ENCODE measurements at regions not wholly inside any gene's neighbourhood (a gene's known extent, or its start where the extent isn't known, plus 50 kb on each side); places are given as distances from the start of the nearest gene placed in this dataset.

DNA sequence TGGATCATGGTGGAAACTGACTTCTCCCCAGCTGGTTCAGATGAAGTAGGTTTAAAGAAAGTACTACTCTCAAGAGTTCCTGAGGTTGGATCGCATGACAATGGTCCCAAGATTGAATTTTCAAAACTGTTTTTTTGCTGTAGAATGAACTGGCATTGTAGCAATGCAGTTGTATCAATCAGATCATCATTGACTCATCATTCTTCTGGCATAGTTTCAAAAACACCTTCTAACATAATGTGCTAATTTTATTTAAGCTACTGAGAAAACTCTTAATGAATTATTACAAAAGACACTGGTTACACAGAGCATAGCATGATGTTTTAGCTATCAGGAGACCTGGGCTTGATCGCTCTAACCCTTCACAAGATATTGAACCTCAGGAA lies 384.5 kb upstream of the DCN start:
- no peaks in the 10 kb centered on the region for H3F3A ChIP-seq (ENCODE audit: insufficient read depth, low read length)
- H3K79me2 ChIP-seq (ENCODE audit: insufficient read depth, low read length) = no peaks in the 10 kb centered on the region
- no peak for TF ChIP-seq EZH2 (IDR thresholded peaks at IDR 0.05; ENCODE audit: borderline replicate concordance, low read length)
- TF ChIP-seq, protein P1, sequence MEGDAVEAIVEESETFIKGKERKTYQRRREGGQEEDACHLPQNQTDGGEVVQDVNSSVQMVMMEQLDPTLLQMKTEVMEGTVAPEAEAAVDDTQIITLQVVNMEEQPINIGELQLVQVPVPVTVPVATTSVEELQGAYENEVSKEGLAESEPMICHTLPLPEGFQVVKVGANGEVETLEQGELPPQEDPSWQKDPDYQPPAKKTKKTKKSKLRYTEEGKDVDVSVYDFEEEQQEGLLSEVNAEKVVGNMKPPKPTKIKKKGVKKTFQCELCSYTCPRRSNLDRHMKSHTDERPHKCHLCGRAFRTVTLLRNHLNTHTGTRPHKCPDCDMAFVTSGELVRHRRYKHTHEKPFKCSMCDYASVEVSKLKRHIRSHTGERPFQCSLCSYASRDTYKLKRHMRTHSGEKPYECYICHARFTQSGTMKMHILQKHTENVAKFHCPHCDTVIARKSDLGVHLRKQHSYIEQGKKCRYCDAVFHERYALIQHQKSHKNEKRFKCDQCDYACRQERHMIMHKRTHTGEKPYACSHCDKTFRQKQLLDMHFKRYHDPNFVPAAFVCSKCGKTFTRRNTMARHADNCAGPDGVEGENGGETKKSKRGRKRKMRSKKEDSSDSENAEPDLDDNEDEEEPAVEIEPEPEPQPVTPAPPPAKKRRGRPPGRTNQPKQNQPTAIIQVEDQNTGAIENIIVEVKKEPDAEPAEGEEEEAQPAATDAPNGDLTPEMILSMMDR (IDR thresholded peaks at IDR 0.05; ENCODE audit: low read length) = no peak
- no peak overlapping the region for H3K4me3 ChIP-seq (ENCODE audit: low read depth, low read length, poor library complexity, severe bottlenecking)
- no peaks in the 10 kb centered on the region for H3K9me2 ChIP-seq (ENCODE audit: low read depth, low read length)
- no peaks in the 10 kb centered on the region for H3K27me3 ChIP-seq (ENCODE audit: insufficient read depth, low read length)
- no peak overlapping the region for H3K4me2 ChIP-seq (ENCODE audit: low read length)
- H3K36me3 ChIP-seq (ENCODE audit: insufficient read depth, low read length) = no peaks in the 10 kb centered on the region
- no peak overlapping the region for H3K9ac ChIP-seq (ENCODE audit: low read length)
- no peak overlapping the region for H3K27ac ChIP-seq (ENCODE audit: low read depth, low read length, poor library complexity, severe bottlenecking)
- H4K20me1 ChIP-seq (ENCODE audit: insufficient read depth, low read length) = no peaks in the 10 kb centered on the region
- H3K4me1 ChIP-seq (ENCODE audit: insufficient read depth, low read length, severe bottlenecking) = no peaks in the 10 kb centered on the region
- no peak overlapping the region for H2AFZ ChIP-seq (ENCODE audit: low read length)
- no peaks in the 10 kb centered on the region for H3K9me3 ChIP-seq (ENCODE audit: low read length)

DNA sequence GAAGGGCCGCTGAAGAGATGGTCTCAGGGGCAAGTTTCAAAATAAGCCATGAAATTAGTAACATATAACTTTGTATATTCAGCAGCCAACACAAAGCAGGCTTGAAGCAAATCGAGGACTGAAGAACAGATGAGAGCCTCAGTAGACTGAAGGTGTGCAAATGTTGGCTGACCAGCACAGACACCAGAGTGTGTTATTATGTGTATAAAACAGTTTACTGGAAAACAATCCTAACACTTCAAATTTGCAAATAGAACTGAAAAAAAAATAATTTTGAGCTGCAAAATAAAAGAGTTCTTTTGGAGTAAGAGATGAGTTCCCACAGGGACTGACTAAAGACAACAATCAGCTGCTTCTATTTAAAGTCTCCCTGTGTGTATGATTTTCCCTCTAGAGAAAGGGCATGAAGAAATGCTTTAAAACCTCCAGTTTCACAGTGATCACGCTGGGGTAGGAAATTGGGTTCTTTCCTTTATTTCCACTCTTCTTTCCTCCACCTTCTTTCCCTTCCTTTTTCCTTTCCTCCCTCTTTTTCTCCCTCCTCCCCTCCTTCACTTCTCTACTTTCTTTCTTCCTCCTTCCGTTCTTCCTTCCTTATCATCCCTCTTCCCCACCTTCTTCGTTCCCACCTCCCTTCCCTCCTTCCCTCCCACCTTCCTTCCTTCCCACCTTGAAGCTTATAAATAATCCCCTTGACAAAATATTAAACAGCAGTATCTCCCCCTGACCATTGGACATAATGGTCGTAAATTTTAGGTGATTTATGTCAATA lies 383.9 kb upstream of the DCN start:
- Histone ChIP-seq H3K4me3 (ENCODE audit: low read depth, low read length, poor library complexity, severe bottlenecking) (no peak overlapping the region), H3K36me3 (ENCODE audit: insufficient read depth, low read length) (no peaks in the 10 kb centered on the region), H3K9me2 (ENCODE audit: low read depth, low read length) (no peaks in the 10 kb centered on the region)

DNA sequence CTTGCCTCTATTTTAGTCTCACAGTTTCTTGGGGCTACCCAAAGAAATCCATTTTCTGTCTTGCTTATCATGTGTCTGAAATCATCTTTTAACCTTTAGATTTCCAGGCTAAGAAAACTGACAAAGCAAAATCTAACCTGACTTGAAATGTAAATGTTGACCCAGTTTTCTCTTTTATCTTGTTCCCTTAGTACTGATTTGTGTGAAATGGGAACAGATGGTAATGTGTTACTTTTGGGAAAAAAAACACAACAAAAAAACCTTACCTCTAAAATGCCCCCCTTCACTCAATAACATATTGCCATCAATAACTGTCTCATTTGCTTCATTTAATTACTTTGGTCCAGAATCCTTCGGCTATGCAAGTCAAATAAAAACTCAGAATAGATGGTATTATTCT lies 383.2 kb upstream of the DCN start:
- no peaks in the 10 kb centered on the region for H3F3A ChIP-seq (ENCODE audit: insufficient read depth, low read length)
- no peaks in the 10 kb centered on the region for H3K9me2 ChIP-seq (ENCODE audit: low read depth, low read length)
- H3K4me1 ChIP-seq (ENCODE audit: insufficient read depth, low read length, severe bottlenecking) = no peaks in the 10 kb centered on the region
- H3K9me3 ChIP-seq (ENCODE audit: low read length) = no peaks in the 10 kb centered on the region
- no peaks in the 10 kb centered on the region for H3K36me3 ChIP-seq (ENCODE audit: insufficient read depth, low read length)
- H3K4me2 ChIP-seq (ENCODE audit: low read length) = no peak overlapping the region
- H3K79me2 ChIP-seq (ENCODE audit: insufficient read depth, low read length) = no peaks in the 10 kb centered on the region
- no peak for TF ChIP-seq EZH2 (IDR thresholded peaks at IDR 0.05; ENCODE audit: borderline replicate concordance, low read length)
- TF ChIP-seq, protein P1 (IDR thresholded peaks at IDR 0.05; ENCODE audit: low read length) = no peak
- no peak overlapping the region for H3K27ac ChIP-seq (ENCODE audit: low read depth, low read length, poor library complexity, severe bottlenecking)
- no peaks in the 10 kb centered on the region for H3K27me3 ChIP-seq (ENCODE audit: insufficient read depth, low read length)
- H3K9ac ChIP-seq (ENCODE audit: low read length) = no peak overlapping the region
- H2AFZ ChIP-seq (ENCODE audit: low read length) = no peak overlapping the region
- no peaks in the 10 kb centered on the region for H4K20me1 ChIP-seq (ENCODE audit: insufficient read depth, low read length)
- no peak overlapping the region for H3K4me3 ChIP-seq (ENCODE audit: low read depth, low read length, poor library complexity, severe bottlenecking)

More for the DNA sequence above, 383.9 kb upstream of the DCN start:
- no peaks in the 10 kb centered on the region for H3K4me1 ChIP-seq (ENCODE audit: insufficient read depth, low read length, severe bottlenecking)
- no peak overlapping the region for H3K4me2 ChIP-seq (ENCODE audit: low read length)
- H3K27me3 ChIP-seq (ENCODE audit: insufficient read depth, low read length) = no peaks in the 10 kb centered on the region
- no peaks in the 10 kb centered on the region for H3K79me2 ChIP-seq (ENCODE audit: insufficient read depth, low read length)
- H3F3A ChIP-seq (ENCODE audit: insufficient read depth, low read length) = no peaks in the 10 kb centered on the region
- H2AFZ ChIP-seq (ENCODE audit: low read length) = no peak overlapping the region
- no peak overlapping the region for H3K27ac ChIP-seq (ENCODE audit: low read depth, low read length, poor library complexity, severe bottlenecking)
- no peaks in the 10 kb centered on the region for H3K9me3 ChIP-seq (ENCODE audit: low read length)
- H3K9ac ChIP-seq (ENCODE audit: low read length) = no peak overlapping the region
- no peaks in the 10 kb centered on the region for H4K20me1 ChIP-seq (ENCODE audit: insufficient read depth, low read length)
- no peak for TF ChIP-seq EZH2 (IDR thresholded peaks at IDR 0.05; ENCODE audit: borderline replicate concordance, low read length)
- TF ChIP-seq, protein P1 (IDR thresholded peaks at IDR 0.05; ENCODE audit: low read length) = no peak
